Limb (tissue), 2 donors: ENCODE measurements at regions not wholly inside any gene's neighbourhood (a gene's known extent, or its start where the extent isn't known, plus 50 kb on each side); places are given as distances from the start of the nearest gene placed in this dataset.

Source experiments
- DNase-seq, 2 donors: peaks; one replicate each; pipeline ENCODE4 v3.0.0-alpha.2; 2016; ENCODE audit errors: extremely low spot score in 2 of 2

GRCh38 chr21:34192646-34193285, 119.4 kb downstream of the MRPS6 start:
- no peak for DNase-seq

DNA sequence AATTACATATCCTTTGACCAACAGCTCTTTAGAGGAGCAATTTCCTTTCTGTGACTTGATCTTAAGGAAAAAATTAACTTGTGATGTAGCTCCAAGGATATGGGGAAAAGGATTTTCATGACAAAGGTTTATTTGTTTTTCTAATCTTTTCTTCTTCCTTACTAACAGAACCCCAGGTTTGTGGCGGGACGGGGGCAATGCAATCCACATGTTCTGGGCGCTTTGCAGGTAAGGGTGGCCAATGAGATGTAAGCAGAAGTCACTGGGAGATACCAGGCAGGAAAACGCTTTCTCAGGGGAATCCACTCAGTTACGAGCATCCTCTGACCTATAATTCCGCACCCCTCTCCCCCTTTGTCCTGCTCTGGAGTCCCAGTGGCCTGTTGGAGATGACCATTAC, 122.0 kb downstream of the MRPS6 start:
- DNase-seq = no peak

GRCh38 chr21:34196996-34197395, 123.6 kb downstream of the MRPS6 start:
- DNase-seq = no peak

DNA sequence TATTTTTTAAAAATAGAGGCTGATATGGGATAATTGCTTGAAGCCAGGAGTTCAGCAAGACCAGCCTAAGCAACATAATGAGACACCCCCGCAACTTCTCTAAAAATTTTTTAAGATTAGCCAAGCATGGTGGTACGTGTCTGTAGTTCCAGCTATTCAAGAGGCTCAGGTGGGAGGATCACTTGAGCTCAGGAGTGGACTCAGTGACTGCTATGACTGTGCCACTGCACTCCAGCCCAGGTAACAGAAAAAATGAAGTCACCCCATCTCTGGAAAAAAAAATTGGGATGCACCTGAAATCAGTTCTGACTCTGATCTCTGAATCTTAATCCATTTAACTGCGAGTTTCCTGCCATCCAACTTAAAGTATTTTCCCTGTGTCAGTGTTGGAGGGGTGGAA, 124.2 kb downstream of the MRPS6 start:
- DNase-seq = no peak

GRCh38 chr21:34198231-34199120, 125.1 kb downstream of the MRPS6 start:
- no peak for DNase-seq

DNA sequence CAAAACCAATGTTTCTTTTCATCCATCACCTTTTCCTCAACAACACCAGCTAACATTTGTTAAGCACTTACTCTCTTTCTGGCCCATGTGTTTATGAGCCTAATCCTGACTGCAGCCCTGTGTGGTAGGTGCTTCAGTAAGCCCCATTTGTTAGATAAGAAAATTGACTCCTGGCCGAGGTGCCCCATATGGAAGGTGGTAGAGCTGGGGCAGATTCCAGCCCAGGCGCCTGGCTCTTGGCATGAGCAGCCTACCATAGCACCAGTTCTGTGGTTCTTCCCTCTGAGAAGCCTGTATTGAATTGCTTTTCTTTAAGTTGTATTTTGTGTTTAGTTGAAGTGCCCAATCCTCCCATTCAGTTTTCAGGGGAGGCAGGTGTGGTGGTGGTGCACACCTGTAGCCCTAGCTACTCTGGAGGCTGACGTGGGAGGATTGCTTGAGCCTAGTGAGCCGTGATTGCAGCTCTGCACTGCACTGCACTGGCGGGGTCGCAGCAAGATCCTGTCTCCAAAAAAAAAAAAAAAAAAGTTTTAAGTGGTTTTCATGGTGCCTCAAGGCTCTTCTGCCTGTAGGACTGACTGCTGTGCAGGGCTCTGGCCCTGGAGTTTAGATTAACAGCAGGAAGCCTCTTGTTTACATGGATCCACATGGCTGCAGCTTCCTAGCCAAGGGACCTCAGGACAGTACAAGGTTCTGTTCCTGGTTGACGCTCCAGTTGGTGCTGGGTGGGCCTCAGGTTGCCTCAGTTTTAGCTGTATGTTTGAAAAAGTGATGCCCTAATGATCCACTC, 125.9 kb downstream of the MRPS6 start:
- DNase-seq = no peak

GRCh38 chr21:34200288-34200905, 127.0 kb downstream of the MRPS6 start:
- DNase-seq = no peak

DNA sequence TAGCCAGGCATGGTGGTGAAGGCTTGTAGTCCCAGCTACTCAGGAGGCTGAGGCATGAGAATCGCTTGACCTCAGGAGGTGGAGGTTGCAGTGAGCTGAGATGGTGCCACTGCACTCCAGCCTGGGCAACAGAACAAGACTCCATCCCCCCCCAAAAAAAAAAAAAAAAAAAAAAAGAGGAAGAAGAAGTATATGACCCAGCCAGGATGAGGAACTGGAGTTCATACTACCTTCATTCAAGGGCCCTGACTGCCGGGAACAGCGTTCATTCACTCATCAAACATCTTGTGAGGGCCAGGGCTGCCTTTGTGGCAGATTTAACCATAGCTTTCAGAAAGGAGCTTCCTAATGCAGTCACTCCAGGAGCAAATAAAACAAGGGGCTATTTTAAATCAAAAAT, 127.6 kb downstream of the MRPS6 start:
- no peak for DNase-seq

- no peak for DNase-seq
Measured at GRCh38 chr21:34201481-34201858, 128.1 kb downstream of the MRPS6 start.

DNA sequence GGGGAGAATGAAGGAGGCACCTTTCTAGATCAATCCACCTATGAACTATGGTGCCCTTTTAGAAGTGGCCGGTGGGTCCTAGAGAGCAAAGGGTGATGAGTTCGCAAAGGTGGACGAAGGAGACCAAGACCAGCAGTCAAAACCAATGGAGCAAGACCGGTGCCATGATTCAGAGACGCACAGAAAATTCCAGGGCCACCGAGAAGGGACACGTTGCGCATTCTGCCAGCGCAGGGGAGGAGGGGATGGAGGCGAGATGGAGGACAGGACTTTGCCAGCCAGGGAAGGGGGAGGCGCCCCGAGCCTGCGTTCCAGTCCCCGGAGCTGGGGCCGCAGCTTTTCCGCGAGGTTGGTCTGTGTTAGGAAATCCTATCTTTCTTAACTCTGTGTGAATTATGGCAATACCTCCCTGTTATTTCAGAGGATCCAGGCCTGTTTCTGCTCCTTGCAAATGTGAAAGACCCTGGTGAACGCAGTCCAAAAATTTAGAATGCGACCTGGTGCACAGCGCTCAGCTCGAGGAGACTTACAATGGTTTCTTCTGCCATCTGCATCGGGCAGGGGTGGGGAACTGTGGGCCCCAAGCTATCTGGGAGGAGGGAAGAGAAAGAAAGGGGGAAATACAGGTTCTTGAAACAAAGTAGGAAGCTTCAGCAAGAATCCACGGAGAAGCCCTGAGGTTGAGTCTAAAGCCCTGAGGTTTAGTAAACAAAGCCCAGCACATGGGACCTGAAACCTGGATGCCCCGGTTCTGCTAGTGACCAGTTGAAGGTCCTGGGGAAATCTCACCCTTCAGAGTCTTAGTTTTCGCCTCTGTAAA, 129.4 kb downstream of the MRPS6 start:
- DNase-seq = peak in 1 of 2 donors; percentile 71

DNA sequence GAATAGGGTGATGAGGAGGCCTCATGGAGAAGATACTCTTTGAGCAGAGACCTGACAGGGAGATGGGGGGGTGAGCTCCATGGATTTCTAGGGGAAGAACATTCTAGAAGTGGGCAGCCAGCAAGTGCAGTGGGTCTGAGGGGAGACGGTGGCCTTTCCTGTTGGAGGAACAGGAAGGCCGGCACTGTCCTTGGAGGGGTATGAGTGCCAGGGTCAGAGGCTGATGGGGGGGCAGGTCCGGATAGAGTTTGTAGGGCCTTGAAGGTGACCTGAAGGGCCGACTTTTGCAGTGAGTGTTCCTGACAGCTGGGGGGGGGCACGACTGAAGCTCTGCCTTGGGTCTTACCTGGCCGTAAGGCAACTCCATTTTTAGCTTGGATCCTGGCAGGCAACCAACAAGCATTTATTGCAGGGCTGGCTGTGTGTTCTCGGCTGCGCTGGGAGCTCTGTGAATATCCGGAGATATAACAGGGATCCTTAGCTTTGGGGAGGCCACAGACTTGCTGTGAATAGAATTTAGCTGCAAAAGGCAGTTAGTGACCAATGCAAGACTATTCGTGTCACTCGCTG, 130.6 kb downstream of the MRPS6 start:
- no peak for DNase-seq

GRCh38 chr21:34204481-34205439, 131.4 kb downstream of the MRPS6 start:
- DNase-seq = peak in 1 of 2 donors; percentile 46

- DNase-seq = no peak
Measured at GRCh38 chr21:34205811-34206571, 132.6 kb downstream of the MRPS6 start.

DNA sequence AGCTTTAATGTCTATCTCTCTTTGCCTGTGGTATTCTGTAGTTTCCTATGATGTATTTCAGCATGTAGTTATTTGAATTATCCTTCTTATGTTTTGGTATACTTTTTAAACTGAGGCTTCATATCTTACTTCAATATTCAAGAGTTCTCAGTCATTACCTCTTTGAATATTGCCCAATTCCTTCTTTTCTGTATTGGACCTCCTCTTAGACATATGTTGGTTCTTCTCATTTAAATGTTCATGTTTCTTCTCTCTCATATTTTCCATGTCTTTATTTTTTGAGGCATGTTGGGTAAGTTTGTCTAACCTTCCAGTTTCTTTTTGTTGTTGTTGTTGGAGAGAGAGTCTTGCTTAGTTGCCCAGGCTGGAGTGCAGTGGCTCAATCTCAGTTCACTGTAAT, 140.6 kb downstream of the MRPS6 start:
- no peak for DNase-seq

GRCh38 chr21:34215501-34215900, 142.1 kb downstream of the MRPS6 start:
- DNase-seq = no peak

- no peak for DNase-seq
Measured at GRCh38 chr21:34215911-34216717, 142.7 kb downstream of the MRPS6 start.

DNA sequence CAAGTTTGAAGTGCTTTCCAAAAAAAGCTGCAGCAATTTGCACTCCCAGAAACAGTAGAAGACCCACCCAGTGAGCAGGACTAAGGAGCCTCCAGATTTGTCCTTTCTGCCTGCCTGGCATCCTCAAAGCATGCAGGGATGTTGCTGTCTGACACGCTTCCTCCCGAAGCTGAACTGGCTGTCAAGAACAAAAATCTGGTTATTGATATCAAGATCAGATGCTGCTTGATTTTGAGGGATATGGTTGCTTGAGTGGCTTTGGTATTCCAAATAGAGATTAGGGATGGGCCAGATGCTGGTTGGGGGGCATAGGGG, 143.3 kb downstream of the MRPS6 start:
- no peak for DNase-seq

GRCh38 chr21:34217263-34217662, 143.9 kb downstream of the MRPS6 start:
- DNase-seq = no peak
